GM19023 (cell line): ENCODE measurements at regions not wholly inside any gene's neighbourhood (a gene's known extent, or its start where the extent isn't known, plus 50 kb on each side); places are given as distances from the start of the nearest gene placed in this dataset.

Experiments used
- ATAC-seq: cut with Tn5 transposase; IDR thresholded peaks from one replicate; pipeline ENCODE4 v1.9.1; 2021; ENCODE audit warnings: mild to moderate bottlenecking, moderate library complexity; ENCODE audit not compliant: unreplicated experiment

DNA sequence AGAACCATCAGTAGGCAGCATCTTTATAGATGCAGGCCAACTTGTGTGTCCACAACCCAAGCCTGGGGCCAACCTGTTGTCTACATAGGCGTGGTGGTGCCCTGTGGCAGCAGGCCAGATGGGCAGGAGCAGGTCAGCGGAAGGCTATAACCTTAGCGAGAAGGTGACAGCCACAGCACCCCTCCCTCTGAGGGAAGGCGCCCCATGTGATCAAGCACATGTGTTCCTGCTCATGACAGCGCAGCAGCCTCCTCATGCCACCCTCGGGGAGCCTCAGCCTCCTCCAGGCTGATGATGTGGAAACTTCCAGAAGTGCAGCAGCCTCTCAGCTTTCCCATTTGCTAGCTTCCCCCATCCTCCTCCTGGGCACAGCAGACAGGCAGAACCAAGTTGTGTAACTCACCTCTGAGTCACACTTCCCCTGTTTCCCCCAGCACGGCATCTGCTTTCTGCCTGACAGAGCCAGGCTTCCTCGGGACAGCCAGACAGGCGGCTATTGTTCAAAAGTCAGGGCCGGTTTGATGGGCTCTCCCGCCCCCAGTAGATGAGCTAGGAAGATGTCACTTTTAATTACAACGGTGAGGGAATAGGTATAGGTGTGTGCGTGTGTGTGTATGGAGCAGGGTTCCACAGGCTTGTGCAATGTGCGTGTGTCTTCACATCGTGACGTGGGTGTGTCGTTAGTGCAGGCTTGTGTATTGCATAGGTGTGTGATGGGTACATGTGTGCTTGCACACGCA, 312.0 kb upstream of the ZMIZ1 start:
- no peak for ATAC-seq

DNA sequence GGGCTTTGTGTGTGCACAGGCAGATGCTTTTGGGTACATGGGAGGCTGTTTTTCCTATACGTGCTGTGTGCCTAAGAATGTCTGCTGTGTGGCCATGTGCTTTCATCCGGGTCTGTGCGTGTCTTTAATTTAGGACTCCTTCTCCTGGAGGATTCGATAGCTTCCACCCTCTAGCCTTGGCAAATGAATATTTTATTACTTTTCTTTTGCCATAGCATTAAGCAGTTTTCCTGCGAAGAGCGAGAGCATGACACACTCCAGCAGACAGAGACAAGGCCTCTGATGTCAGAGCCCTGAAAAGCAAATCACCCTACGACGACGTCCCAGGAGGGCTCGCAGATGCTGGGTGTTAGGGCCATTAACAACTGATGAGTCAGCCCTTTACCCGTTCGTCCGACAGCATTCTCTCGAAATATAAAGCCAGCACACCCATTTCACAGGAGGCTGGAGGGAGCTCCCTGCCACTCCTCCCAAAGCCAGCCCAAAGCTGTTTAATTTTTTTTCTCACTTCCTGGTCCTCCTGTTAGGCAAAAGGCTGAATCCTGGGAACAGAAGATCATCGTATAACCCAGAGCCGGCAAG, 311.3 kb upstream of the ZMIZ1 start:
- no peak for ATAC-seq

DNA sequence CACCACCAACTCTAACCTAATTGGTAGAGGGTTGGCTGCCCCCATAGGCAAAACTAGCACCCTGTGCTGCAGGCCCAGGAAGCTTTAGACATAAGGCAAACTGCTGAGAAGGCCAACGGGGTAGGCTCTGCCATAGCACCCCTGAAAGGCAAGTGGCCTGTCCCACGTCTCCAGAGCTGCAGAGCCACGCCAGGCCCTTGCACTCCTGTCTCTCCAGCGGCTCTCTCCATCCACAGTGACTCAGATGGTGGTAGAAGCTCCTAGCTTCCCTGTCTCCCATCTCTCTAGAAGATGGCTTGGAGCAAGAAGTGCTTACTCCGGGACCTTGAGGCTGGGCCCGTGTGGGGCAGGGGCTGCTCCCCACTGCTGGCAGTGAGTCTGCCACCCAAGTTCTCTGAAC, 310.6 kb upstream of the ZMIZ1 start:
- no peak for ATAC-seq

DNA sequence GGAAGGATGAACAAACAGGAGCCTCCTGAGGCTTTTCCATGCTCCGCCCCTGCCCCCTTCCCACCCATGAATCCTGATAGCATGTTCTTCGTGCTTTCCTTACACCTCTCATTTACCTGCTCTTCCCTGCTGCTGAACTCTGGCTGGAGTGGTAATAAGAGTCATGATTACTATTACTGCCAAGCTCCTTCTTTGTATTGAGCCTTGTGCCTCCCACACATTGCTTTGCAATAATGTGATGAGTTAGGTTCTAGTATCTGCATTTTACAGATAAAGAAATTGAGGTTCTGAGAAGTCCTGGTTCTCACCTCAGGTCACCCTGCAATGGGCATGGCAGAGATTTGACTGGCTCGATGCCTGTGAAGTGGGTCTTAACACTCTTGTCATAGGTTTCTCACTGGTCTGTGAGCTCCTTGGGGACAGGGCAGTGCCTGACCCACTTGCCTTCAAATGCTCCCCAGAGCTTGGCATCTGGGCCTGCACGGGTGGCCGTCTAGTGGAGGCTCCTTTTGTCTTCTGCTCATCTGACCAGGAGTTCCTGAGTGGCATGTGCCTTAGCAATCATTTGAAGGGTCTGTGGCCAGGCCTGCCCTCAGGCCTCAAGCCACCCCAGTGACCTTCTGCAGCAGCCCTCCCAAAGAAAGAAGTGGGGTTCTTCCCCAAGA, 309.2 kb upstream of the ZMIZ1 start:
- no peak for ATAC-seq

DNA sequence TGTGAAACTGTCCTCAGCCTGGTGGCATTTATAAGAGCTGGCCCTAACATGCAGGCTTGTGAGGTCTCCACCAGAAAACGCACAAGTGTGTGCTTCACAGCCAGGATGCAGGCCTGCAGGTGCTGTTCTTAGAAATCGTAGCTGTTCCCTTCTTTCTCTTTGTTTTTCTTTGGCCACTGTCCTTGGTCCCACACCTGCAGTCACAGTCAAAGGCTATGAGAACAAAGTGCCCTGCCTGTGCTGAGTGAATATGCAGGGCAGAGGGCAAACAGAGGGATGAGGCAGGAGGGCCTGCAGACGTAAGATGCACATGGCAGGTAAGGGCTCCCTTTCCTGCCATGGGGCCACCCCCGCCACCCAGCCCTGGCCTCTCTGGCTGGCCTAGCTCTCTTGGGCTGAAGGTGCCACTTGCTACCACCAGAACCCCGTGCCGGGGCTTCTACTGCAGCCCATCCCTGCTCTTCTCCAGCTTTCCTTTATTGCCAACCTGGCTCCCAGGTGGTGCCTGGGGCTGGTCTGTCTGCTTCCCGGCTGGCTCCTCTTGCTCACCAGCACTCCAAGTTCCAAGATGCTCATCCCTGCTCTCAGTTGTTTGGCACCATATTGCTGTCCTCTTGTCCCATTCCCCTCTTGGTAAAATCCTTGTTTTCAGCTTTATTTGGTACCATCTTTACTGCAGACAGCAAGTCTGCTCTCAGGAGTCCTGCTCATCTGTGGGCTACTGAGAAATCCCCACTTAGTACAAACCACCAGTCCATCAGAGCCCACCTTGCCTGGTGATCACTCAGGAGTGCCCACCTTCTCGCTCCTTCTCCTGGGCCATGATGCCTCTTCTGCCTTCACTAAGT, 308.1 kb upstream of the ZMIZ1 start:
- no peak for ATAC-seq

DNA sequence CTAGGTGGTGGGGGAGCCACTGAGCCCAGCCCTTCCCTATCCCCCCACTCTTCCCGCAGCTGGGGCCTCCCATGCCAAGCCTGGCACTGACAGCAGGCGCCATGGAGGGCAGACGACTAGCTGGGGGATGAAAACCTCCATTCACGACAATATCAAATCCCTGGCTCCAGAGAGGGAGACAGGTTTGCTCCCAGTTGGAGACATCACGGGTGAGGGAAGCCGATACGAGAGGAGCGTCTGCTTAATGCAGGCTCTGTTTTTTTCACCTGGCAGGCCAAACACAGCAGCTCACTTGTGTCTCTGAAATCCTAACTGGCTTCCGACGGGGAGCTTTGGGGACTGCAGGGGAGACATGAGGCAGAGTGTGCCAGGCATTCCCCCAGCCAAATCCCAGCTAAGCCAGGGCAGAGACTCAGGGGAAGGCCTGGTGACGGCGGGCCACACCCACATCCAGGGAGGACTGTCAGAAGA, 307.4 kb upstream of the ZMIZ1 start:
- no peak for ATAC-seq

DNA sequence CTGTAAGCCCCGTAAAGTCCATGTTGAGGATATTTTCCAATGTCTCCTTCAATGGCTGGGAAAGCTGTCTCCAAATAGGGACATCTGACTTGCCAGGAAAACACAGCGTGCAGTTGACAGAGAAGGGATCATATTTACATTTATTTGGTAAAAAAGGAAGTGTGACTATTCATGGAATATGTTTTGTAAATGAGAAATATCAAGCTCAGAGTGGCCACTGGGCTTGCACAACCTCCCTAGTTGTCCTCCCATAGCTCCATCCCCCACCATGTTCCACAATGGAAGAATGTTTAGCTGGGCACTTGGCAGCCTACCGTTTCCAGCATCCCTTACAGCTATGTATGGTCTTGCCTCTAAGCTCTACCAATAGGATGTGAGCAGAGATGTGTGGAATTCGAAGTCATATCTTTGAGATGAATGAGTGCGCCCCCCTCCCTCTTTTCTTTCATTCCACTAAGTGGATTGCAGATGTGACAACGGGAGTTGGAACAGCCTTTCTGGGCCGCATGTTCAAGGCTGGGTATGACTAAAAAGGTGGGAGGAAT, 306.6 kb upstream of the ZMIZ1 start:
- no peak for ATAC-seq

DNA sequence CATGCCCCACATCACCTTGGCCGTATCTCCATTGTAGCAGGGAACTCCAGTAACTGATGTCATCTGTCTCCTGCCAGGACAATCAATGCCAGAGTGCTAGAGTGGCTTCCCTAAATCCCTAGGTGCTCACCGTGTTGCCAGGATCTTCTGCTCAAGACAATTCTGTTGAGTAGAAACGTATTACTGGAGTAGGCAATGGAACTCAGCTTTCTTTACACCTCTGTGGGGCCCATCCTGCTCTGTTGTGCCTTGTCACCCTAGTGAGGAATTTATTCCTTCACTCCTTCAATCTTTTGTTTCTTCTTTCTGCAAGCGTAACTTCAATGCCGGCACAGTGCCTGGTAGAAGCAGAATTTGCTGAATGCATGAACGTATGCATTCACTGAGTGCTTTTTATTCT, 305.5 kb upstream of the ZMIZ1 start:
- no peak for ATAC-seq

DNA sequence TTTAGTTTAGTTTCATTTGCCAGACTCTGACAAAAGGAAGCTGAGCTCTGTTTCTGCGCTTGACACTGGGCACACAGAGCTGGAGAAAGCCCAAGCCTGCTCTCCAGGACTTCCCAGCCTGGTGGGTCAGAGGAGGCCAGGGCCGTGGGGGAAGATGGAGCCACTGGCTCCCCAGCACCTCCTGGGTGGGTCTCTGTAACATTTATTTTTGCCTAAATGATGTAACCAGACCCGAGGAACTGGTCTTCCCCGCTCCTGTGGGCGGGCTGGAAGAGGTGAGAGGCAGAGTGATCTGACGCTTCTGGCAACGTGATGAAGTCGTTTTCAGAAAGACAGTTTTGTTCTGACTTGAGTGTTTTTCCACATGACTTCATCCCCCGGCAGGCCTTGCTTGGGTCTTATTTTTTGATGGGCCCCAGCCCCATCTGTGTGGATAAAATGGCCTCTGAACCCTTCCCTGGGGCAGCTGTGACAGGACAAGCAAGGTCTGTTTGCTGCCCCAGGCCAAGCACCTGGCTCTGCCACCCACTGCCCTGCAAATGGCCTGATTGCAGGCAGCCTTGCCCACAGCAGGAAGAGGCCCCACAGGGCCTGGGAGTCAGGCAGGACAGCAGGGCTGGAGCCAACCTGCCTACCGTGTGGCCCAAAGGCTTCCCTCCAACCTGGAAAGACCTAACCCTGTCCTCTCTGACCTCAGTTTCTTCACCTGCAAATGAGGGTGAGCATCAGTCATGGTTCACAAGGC, 304.9 kb upstream of the ZMIZ1 start:
- ATAC-seq, result peak; percentile 56

DNA sequence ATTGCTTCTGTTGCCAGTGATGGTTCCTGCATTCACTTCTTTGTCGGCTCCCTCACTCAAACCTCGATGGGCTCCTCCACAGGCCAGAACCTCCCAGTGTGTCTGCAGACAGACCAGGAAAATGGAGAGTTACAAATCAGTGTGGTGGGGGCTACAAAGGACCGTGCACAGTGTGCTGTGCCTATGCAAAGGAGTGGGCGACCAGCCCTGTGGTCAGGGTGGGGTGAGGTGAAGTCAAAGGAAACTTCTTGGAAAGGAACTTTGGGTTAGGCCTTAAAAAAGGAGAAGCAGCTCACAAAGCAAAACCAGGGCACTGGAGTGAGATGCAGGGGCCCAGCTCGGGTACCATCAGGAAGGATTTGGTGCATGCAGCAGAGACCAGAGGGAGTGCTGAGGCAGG, 304.3 kb upstream of the ZMIZ1 start:
- no peak for ATAC-seq

DNA sequence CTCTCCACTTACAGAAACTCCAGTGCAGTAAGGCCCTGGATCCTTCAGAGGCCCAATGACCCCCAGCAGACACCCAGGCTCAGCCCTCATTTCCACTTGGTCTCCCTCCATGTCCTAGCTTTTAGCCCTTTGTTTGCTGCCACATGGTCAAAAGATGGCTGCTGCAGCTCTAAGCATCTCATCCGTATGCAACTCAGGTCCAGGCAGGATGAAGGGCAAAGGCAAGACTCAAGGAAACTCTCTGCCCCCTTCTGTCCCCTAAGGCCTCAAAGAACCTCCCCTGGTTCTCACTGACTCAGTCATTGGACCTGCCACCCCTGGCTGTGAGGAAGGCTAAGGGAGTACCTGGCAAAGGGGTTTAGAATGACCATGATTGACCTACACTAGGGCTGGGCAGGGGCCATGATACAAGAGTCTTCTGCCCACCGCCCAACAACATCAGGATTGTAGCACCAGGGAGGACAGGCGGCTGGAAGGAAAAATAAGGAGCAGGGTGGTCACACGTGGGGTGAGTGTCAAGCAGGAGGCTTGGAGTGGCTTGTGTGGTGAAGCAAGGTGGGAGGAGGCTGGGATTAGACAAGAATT, 303.8 kb upstream of the ZMIZ1 start:
- ATAC-seq, result no peak

DNA sequence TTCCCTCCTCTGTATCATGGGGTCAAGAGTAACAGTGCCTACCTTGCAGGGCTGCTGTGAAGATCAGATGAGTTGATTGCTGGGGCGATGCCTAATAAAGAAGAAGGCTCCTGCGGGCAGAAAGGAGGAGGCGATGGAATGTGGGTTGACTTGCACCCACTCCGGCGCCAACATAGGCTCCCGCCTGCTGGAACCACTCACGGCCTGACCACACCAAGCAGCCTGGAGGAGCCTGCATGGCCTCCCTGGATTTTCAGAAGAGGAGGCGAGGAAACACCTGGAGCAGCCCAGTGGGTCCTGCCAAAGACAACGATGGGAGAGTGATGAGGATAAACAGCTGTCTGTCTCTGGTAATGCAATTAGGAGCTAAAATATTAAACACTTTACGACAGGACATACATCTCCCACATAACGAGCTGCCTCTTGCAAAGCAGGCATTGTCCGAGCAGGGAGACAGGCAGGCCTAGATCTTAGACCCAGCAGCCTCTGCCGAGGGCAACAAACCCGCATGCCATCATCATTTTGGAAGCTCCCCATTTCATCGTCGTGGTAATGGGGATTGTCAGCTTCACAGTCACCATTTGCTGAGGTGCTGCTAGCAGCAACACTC, 302.9 kb upstream of the ZMIZ1 start:
- ATAC-seq, result no peak

DNA sequence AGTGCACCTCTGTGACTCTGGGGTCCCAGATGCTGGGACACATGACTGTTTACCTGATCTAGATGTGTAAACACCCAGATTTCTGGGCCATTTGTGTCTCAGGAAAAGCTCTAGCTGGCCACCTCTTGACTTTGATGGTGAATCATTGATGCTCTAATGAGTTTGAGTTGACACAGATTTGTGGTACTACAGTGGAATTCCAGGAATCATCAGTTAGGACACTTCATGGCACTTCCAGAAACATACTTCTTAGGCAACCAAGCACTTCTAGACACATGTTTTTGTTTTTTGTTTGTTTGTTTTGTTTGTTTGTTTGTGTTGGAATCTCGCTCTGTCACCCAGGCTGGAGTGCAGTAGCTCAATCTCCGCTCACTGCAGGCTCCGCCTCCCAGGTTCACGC, 302.2 kb upstream of the ZMIZ1 start:
- no peak for ATAC-seq

DNA sequence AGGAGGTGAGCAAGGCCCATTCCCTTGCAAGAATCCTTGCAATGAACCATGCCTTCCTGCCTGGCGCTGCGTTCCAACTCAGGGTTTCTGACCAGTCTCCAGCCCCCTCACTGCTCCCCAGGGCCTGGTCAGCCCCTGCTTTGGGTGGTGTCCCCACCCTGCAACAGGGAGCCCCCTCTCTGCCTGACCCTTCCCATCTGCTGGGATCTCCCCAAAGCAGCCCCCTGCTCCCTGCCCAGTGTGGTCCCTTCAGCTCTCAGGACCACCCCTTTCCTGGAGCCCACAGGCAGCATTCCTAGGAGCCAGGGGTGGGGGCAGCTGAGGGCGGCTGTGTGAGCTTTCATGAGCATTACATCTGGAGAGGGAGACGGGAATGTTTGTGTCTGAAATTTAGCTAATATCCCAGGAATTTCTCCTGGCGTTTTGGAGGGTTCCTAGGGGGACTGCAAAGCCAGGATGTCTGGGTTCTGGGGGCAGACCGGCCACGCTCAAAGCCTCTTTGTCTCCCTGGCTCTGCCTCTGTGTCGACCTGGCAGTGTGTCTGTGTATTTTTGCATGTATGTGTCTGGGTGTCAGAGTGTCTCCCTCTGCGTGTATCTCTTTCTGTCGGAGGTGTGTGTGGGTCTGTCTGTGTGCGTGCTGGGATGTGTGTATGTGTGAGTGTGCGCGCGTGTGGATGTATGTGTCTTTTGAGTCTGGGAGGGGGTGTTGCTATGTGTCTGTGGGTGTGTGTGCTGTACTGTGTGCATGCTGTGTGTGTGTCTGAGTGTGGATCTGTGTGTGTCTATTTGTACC, 300.5 kb upstream of the ZMIZ1 start:
- no peak for ATAC-seq

DNA sequence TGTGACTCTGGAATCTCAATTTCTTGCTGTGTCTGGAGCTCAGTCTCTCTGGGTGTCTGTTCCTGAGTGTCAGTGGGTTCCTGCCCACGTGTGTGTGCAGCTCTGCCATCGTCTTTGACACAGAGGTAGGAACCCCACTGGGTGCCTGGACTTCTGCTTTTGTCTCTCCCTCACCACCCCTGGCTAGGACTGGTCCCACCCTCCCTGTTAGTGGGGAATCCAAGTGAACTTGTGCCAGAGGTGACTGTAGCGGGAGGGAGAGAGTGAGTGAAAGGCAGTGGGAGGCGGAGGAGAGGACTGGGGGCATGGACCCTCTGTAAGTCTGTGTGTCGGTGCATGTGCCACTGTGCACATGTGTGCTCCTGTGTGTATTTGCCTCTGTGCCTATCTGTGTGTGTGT, 299.9 kb upstream of the ZMIZ1 start:
- no peak for ATAC-seq

DNA sequence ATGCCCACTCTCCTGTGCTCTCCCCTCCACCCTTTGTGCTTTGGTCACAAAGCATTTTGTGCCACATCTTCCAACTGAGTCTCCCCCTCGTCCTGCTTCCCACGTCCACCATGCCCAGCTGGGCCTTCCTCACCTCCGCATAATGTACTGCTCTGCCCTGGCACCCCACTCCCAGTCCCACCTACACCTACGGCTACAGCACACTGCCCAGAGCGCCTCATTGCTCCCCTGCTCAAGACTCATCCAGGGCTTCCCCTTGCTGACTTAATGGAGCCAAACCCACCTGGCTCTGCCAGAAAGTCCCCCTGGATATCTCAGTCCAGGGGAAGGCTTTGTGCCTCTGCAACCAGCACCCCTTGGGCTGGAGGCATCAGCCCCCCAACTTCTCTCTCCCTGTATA, 299.2 kb upstream of the ZMIZ1 start:
- no peak for ATAC-seq

DNA sequence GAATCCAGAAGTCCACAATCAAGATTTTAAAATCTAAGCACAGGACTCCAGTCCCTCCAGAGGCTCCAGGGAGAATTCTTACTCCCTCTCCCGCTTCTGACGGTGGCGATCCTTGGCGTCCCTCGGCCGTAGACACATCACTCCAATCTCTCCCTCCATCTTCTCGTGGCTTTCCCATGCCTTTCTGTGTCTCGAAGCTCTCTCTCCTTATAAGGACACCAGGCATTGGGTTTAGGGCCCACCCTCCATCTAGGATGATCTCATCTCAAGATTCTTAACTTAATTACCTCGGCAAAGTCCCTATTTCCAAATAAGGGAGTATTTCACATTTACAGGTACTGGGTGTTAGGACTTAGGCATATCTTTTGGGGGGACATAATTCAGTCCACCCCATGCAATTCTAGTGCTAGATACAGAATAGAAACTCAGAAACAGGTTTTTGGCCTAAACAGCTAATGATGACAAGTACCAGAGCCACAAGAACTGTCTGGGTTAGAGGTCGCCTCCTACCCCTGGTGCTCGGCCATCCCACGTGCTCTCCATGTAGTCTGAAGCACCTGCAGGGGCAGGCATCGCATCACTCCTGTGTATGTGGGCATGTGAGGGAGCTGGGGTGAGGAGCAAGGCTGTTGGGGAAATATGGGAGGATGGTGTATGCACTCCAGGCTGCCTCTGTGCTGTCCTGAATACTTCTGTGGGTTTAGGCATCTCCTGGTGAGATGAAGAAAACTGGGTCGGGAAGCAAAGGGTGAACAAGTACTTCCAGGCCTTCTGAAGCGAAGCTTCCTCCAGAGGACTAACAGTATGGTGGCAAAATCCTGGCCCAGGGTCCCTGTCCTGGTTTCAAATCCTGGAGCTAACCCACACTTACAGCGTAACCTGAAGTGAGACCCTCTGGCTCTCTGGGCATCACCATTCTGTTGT, 298.3 kb upstream of the ZMIZ1 start:
- no peak for ATAC-seq

DNA sequence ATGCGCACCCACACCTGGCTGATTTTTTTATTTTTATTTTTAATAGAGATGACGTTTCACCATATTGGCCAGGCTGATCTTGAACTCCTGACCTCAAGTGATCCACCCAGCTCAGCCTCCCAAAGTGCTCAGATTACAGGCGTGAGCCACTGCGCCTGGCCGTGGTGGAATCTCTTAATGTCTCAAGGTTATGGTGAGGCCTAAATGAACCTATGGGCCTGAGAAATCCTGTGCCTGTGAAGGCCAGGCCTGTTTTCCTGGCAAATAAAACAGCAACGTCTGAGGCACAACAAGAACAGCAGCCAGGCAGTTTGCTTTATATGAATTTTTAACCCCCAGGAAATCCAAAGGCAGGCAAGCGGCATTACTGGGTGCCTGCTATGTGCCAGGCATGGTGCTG, 297.5 kb upstream of the ZMIZ1 start:
- no peak for ATAC-seq
